HG03565 (cell line): ENCODE measurements at regions not wholly inside any gene's neighbourhood (a gene's known extent, or its start where the extent isn't known, plus 50 kb on each side); places are given as distances from the start of the nearest gene placed in this dataset.
"Not testable (repeated sequence)": the region's sequence is repeated elsewhere in the genome, so short reads cannot be mapped to it uniquely, and the experiment has no call there.

Source experiments
- ATAC-seq: cut with Tn5 transposase; IDR thresholded peaks from one replicate; pipeline ENCODE4 v1.9.1; 2021; ENCODE audit warnings: mild to moderate bottlenecking, moderate library complexity; ENCODE audit not compliant: unreplicated experiment

GRCh38 chr11:39462506-39462905 is 1996.9 kb downstream of the LRRC4C start:
- ATAC-seq, result no peak

- no peak for ATAC-seq
Observed at GRCh38 chr11:39461066-39461465, 1998.4 kb downstream of the LRRC4C start.

- no peak for ATAC-seq
Observed at GRCh38 chr11:39459606-39460005, 1999.8 kb downstream of the LRRC4C start.

- ATAC-seq, result no peak
Observed at GRCh38 chr11:39458481-39458880, 2001.0 kb downstream of the LRRC4C start.

GRCh38 chr11:39443424-39444022 is 2015.9 kb downstream of the LRRC4C start:
- ATAC-seq, result no peak

- ATAC-seq, result no peak
Observed at GRCh38 chr11:39442177-39442576, 2017.3 kb downstream of the LRRC4C start.

GRCh38 chr11:39435641-39436040 is 2023.8 kb downstream of the LRRC4C start:
- ATAC-seq, result no peak

GRCh38 chr11:39434466-39434865 is 2025.0 kb downstream of the LRRC4C start:
- ATAC-seq, result no peak

GRCh38 chr11:39432929-39433328 is 2026.5 kb downstream of the LRRC4C start:
- no peak for ATAC-seq

GRCh38 chr11:39425226-39425625 is 2034.2 kb downstream of the LRRC4C start:
- no peak for ATAC-seq

- no peak for ATAC-seq
Observed at GRCh38 chr11:39412117-39412516, 2047.3 kb downstream of the LRRC4C start.

GRCh38 chr11:39385911-39386310 is 2073.5 kb downstream of the LRRC4C start:
- ATAC-seq, result no peak

GRCh38 chr11:39374963-39375698 is 2084.3 kb downstream of the LRRC4C start:
- ATAC-seq, result no peak

- no peak for ATAC-seq
Observed at GRCh38 chr11:39367534-39367933, 2091.9 kb downstream of the LRRC4C start.

- no peak for ATAC-seq
Observed at GRCh38 chr11:39365809-39366436, 2093.5 kb downstream of the LRRC4C start.

GRCh38 chr11:39363571-39363970 is 2095.9 kb downstream of the LRRC4C start:
- ATAC-seq, result no peak

- ATAC-seq, result no peak
Observed at GRCh38 chr11:39361557-39361956, 2097.9 kb downstream of the LRRC4C start.

- no peak for ATAC-seq
Observed at GRCh38 chr11:39345834-39346442, 2113.5 kb downstream of the LRRC4C start.

- ATAC-seq, result no peak
Observed at GRCh38 chr11:39341461-39341860, 2118.0 kb downstream of the LRRC4C start.

- not testable (repeated sequence) for ATAC-seq
Observed at GRCh38 chr11:39333006-39333405, 2126.4 kb downstream of the LRRC4C start.

- ATAC-seq, result no peak
Observed at GRCh38 chr11:39327302-39327701, 2132.2 kb downstream of the LRRC4C start.

- ATAC-seq, result not testable (repeated sequence)
Observed at GRCh38 chr11:39311888-39312287, 2147.6 kb downstream of the LRRC4C start.
